Stimulated activated CD4-positive, alpha-beta T cell treated with anti-CD3 and anti-CD28 coated beads, TNF-alpha, amount 100 ng/mL, for 1 hour (primary cell): ENCODE measurements at regions not wholly inside any gene's neighbourhood (a gene's known extent, or its start where the extent isn't known, plus 50 kb on each side); places are given as distances from the start of the nearest gene placed in this dataset.
"Not testable (repeated sequence)": the region's sequence is repeated elsewhere in the genome, so short reads cannot be mapped to it uniquely, and the experiment has no call there.

Source experiments
- DNase-seq, 3 donors: peaks; one replicate each; pipeline ENCODE4 v3.0.0-alpha.2; 2020; ENCODE audit warnings: low read depth in 3 of 3, low spot score in 1 of 3

- no peak for DNase-seq
These were observed 983.4 kb downstream of the CCSER2 start for GRCh38 chr10:85311613-85312337.

DNA sequence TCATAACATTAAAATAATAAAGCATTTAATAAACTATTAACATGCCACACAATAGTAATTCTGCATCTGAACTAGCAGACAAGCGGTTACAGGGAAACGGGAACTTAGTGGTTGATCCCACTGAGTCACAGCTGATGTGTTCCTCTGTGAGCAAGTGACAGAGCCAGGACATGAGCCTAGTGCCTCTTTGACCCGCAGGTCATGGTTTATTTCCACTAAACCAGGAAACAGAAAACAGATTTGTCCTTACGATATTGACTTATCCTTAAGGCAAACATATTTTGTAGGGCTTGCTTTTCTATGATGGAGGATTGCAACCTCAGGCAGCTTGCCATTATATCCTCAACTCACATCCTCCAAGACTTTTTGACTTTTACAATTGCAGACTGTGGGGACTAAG lies 987.3 kb downstream of the CCSER2 start:
- DNase-seq: no peak

DNA sequence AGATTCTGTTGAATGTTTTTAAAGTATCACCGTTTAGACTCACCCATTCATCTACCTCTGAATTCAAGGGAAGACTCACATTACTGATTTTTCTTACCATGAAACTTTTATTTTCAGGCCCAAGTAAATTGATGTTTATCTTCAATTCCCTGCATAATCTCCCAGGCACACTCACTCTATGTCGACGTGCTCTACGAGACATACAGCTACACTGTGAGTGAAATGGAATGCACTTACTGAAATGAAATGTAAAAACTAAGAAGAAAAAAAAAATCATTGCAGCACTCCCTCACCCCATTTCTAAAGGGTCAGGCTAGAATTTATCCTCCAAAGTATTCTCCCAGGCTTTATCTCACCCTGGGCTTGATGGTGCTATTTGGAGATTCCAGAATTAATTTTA lies 987.9 kb downstream of the CCSER2 start:
- no peak for DNase-seq

GRCh38 chr10:85317827-85318226 lies 989.4 kb downstream of the CCSER2 start:
- no peak for DNase-seq

- DNase-seq: no peak
These were observed 990.7 kb downstream of the CCSER2 start for GRCh38 chr10:85318809-85319807.

DNA sequence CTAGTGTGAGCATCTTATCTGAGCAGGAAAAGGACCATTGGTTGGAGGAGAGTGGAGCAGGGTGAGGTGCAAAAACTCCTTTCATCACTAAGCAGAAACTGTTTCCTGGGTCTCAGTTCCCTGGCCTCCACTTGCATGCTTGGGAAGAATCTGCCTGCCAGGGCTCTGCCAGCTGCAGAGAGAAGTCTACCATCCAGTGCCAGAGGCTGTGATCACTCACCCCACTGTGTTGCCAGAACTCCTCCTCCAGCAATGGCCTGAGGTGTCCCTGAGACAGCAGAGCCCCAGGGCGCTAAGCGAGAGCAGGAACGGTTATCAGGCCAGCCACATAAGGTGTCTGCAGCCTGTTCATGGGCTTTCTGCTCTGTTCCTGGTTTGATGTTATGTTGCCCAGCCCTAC lies 991.4 kb downstream of the CCSER2 start:
- no peak for DNase-seq

GRCh38 chr10:85333594-85333993 lies 1005.2 kb downstream of the CCSER2 start:
- DNase-seq: no peak

DNA sequence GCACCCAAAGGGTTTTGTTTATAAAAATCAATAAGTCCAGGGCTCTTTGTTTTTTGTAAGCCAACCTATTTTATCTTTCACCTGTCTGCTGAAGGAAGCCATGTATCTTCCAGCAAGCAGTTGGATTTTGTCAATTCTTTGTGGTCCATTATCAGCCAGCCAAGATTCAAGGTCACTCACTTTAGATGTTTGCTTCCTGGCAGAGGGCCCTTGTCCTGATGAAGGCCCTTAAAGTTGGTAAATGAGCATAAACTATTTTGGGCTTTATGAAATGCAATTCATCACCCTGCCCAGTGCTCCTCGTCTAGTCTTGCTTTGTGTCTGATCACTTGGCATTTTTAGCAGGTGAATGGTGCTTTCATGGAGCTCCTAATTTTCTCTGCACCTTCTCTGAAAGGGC lies 1004.2 kb downstream of the GRID1 start:
- no peak for DNase-seq

- no peak for DNase-seq
These were observed 989.4 kb downstream of the GRID1 start for GRCh38 chr10:85377029-85377806.

- no peak for DNase-seq
These were observed 987.3 kb downstream of the GRID1 start for GRCh38 chr10:85379338-85379737.

DNA sequence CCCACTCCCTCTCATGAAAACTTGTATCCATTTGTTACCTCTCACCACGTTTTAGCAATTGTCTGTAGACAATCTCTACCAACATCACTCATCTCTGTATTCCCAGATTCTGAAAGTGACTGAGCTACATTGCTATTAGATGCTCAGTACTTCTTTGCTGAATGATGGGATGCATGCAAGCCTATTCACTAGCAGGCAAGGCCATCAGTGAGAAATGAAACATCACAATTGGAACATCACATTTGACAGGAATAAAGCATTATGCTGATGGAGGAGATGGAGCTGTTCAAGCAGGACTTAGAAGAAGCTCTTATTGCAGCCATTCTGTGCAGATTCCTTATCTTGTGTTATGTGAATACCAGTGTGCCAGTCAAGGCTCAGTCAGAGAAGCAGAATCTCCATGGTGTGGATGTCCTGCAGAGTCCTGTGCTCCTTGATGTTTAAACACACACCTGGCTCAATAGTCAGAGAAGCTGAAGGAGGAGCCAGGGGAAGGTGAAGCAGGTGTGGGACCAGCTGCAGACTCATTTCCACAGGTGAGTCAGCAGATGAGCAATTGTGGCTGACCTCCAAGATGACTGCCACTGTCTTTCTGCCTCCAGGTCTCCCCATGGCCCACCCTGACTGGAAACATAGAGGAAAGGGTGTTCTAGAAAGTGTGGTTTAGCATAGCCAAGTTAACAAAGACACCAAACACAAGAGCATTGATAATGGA lies 965.5 kb downstream of the GRID1 start:
- no peak for DNase-seq

DNA sequence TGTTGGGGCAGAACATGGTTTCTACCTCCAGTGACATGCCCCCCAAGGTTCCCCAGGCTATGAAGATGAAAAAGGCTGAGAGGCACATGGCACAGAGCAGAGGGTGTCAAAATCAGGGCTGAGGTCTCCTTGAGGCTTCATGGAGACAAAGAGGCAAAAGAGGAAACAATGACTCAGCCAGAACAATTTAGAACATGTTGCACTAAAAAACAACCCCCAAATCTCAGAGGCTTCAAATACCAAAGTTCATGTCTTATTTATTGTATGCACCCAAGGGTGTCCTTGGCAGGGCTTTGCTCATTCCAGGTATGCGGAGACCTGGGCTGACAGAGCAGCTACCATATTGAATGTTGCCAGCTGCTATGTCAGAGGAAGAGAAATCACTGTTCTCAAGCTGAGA lies 964.1 kb downstream of the GRID1 start:
- DNase-seq: no peak

DNA sequence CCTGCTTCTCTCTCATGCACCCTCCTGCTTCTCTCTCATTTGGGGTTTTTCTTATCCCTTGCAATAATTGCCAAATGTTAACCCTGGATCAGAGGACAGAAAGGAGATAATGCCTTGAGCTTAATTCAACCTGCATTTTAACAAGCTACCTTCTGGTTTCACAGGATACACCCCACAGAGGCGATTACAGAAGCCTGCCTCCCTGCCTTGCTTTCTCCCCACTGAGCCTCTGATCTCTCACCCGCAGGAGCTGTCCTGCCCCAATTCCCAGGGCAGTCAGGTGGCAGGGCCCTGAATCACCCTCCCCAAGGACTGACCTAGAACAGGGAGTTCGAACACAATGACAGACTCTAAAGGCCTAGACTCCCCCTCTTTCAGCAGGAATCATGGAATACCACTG lies 959.5 kb downstream of the GRID1 start:
- no peak for DNase-seq

- DNase-seq: no peak
These were observed 958.2 kb downstream of the GRID1 start for GRCh38 chr10:85408388-85408787.

DNA sequence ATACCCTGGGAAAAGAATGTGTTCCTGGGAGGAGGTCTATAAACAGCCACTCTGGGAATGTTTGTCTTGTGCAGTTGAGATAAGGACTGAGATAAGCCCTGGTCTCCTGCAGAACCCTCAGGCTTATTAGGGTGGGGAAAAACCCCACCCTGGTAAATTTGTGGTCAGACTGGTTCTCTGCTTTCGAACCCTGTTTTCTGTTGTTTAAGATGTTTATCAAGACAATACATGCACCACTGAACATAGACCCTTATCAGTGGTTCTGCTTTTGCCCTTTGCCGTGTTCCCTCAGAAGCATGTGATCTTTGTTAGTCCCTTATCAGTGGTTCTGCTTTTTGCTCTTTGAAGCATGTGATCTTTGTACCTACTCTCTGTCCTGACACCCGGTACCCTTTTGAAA lies 956.0 kb downstream of the GRID1 start:
- not testable (repeated sequence) for DNase-seq

GRCh38 chr10:85413570-85413969 lies 953.0 kb downstream of the GRID1 start:
- no peak for DNase-seq

DNA sequence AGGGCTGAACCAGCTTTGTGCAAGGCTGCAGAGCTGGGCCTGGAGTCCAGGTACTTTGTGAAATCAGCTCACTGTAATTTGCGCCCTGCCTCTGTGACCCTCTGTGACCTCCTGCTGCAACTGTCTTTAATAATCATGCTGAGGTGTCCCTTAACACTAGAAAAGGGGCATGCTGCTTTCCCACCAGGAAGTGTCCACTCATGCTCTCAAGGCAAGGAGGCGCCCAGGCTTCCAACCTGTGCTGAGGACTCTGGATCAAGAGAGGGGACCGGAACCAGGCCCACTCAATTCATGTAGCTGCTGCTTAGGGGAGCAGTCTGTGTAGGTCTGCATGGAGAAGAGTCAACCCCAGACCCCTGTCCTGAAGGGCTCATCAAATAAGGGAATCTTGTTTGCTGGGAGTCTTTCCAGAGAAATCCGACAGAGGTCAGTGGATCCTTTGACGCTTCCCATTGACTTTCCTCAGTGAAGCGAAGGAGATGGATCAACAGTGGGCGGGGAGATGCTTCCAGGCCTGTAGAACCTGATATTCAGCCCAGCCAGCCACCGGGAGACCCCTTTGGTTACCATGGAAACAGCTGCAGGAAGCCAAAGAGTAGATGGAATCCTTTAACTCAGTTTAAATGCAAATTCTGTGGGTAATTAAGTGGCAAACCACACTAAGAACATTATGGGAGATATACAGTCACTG lies 945.9 kb downstream of the GRID1 start:
- DNase-seq: no peak

- no peak for DNase-seq
These were observed 945.2 kb downstream of the GRID1 start for GRCh38 chr10:85421421-85421820.

GRCh38 chr10:85429126-85429525 lies 937.5 kb downstream of the GRID1 start:
- no peak for DNase-seq

- DNase-seq: no peak
These were observed 935.6 kb downstream of the GRID1 start for GRCh38 chr10:85430991-85431390.
